MM.1S (cell line): ENCODE measurements at regions not wholly inside any gene's neighbourhood (a gene's known extent, or its start where the extent isn't known, plus 50 kb on each side); places are given as distances from the start of the nearest gene placed in this dataset.

ENCODE experiments used
- EZH2 ChIP-seq: fragments of 300-600 bp; sonication (generic); optimal IDR thresholded peaks from 2 replicates; pipeline ENCODE3; 2017; ENCODE audit warnings: low read depth, mild to moderate bottlenecking, antibody characterized with exemption, low read length, mixed read lengths
- EZH2phosphoT487 ChIP-seq: fragments of 300-600 bp; sonication (generic); IDR thresholded peaks from 2 replicates; pipeline ENCODE4 v1.6.1; 2018; ENCODE audit warnings: antibody characterized with exemption, low read length
- TF ChIP-seq, protein P1 (sequence below): fragments of 300-600 bp; sonication (generic); IDR thresholded peaks from 2 replicates; pipeline ENCODE4 v1.5.1; 2016; ENCODE audit warnings: antibody characterized with exemption, low read length, mixed read lengths

- TF ChIP-seq EZH2phosphoT487 = no peak
- TF ChIP-seq, protein P1, sequence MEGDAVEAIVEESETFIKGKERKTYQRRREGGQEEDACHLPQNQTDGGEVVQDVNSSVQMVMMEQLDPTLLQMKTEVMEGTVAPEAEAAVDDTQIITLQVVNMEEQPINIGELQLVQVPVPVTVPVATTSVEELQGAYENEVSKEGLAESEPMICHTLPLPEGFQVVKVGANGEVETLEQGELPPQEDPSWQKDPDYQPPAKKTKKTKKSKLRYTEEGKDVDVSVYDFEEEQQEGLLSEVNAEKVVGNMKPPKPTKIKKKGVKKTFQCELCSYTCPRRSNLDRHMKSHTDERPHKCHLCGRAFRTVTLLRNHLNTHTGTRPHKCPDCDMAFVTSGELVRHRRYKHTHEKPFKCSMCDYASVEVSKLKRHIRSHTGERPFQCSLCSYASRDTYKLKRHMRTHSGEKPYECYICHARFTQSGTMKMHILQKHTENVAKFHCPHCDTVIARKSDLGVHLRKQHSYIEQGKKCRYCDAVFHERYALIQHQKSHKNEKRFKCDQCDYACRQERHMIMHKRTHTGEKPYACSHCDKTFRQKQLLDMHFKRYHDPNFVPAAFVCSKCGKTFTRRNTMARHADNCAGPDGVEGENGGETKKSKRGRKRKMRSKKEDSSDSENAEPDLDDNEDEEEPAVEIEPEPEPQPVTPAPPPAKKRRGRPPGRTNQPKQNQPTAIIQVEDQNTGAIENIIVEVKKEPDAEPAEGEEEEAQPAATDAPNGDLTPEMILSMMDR = no peak
- no peak for TF ChIP-seq EZH2
These were observed 273.3 kb upstream of the ANKRD55 start for GRCh38 chr5:56506211-56506965.
